GM06990 (cell line): ENCODE measurements at regions not wholly inside any gene's neighbourhood (a gene's known extent, or its start where the extent isn't known, plus 50 kb on each side); places are given as distances from the start of the nearest gene placed in this dataset.
"Not testable (repeated sequence)": the region's sequence is repeated elsewhere in the genome, so short reads cannot be mapped to it uniquely, and the experiment has no call there.

Experiments used
- DNase-seq: peaks from one replicate; pipeline ENCODE4 v3.0.0-alpha.2; 2011; ENCODE audit not compliant: insufficient read length; ENCODE audit errors: extremely low read depth
- H3K27me3 ChIP-seq: replicated peaks from 2 replicates; pipeline ENCODE4 v1.6.0; 2011; ENCODE audit warnings: low read length; ENCODE audit not compliant: control insufficient read depth, insufficient read depth
- H3K36me3 ChIP-seq: 2 replicates; pipeline ENCODE4 v1.5.1; 2011; ENCODE audit warnings: low read length; ENCODE audit not compliant: control insufficient read depth, insufficient read depth
- H3K4me3 ChIP-seq: replicated peaks from 2 replicates; pipeline ENCODE4 v1.5.1; 2011; ENCODE audit warnings: low read depth, mild to moderate bottlenecking, control low read depth, low read length
- TF ChIP-seq, protein P1 (sequence below): IDR thresholded peaks from 2 replicates; pipeline ENCODE4 v1.5.1; 2011; ENCODE audit warnings: low read length, control low read depth, mild to moderate bottlenecking, inconsistent platforms; ENCODE audit not compliant: insufficient read depth, poor library complexity, severe bottlenecking

DNA sequence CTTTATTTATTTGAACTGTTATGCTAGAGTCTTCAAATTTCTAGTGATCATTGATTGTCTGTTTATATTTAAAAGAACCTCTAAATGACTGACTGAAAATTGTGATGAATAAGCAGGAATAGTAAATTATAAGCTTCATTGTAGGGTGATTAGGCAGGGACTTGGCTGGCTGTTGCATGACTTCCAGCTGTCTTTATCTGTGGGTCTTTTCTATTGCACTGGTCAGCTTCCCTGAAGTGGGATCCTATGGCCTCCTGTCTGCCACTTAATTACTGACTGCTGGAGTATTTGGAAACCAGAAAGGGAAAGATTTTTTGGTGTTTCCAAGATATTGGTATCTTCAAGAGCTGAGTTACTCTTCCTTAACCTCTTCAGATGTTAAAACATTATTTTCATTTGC lies 123.0 kb upstream of the CCNH start:
- DNase-seq, result no peak
- H3K36me3 ChIP-seq, result no peaks in the 10 kb centered on the region
- TF ChIP-seq, protein P1, sequence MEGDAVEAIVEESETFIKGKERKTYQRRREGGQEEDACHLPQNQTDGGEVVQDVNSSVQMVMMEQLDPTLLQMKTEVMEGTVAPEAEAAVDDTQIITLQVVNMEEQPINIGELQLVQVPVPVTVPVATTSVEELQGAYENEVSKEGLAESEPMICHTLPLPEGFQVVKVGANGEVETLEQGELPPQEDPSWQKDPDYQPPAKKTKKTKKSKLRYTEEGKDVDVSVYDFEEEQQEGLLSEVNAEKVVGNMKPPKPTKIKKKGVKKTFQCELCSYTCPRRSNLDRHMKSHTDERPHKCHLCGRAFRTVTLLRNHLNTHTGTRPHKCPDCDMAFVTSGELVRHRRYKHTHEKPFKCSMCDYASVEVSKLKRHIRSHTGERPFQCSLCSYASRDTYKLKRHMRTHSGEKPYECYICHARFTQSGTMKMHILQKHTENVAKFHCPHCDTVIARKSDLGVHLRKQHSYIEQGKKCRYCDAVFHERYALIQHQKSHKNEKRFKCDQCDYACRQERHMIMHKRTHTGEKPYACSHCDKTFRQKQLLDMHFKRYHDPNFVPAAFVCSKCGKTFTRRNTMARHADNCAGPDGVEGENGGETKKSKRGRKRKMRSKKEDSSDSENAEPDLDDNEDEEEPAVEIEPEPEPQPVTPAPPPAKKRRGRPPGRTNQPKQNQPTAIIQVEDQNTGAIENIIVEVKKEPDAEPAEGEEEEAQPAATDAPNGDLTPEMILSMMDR, result no peak
- no peak overlapping the region for H3K4me3 ChIP-seq
- no peaks in the 10 kb centered on the region for H3K27me3 ChIP-seq

DNA sequence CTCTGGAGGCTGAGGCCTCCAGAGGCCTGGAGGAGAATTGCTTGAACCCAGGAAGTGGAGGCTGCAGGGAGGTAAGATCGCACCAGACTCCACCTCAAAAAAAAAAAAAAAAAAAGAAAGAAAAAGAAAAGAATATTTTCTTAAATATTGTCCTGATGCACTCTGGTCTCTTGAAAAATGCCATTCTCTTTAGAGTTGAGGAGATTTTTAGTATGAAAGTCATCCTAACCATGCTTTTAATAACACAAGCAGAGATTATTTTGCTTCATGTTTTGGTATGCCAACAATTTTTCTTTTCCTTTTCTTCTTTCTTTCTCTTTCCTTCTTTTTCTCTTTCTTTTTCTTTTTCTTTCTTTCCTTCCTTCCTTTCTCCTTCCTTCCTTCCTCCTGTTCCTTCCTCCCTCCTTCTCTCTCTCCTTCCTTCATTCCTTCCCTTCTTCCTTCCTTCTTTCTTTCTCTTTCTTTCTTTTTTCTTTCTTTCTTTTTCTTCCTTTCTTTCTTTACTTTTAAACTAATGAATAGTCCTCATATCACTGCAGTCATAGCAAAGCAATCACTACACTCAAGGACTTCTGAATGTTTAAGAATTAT lies 116.9 kb upstream of the CCNH start:
- Histone ChIP-seq H3K36me3 (no peaks in the 10 kb centered on the region), H3K27me3 (no peaks in the 10 kb centered on the region), H3K4me3 (no peak overlapping the region)
- DNase-seq, result no peak
- TF ChIP-seq, protein P1, result no peak

DNA sequence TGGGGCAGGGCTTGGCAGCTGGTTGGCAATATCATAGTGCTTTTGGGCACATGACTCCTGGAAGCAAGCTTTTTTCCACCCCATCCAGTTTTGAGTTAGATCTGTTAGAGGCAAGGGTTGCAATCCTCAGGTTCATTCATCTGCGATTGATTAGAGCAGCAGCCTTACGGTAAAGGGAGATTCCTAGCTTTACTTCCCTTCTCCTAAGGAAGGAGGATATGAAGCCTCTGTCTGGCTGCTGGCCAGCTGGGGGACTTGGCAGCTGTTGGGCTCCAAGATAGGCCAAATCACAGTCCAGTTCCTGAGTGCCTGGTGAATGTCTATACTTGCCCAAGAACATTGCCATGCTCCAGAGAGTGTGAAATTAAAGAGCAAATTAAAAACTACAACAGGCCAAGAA lies 113.4 kb upstream of the CCNH start:
- TF ChIP-seq, protein P1, result no peak
- Histone ChIP-seq H3K36me3 (no peaks in the 10 kb centered on the region), H3K27me3 (no peaks in the 10 kb centered on the region), H3K4me3 (no peak overlapping the region)
- no peak for DNase-seq

DNA sequence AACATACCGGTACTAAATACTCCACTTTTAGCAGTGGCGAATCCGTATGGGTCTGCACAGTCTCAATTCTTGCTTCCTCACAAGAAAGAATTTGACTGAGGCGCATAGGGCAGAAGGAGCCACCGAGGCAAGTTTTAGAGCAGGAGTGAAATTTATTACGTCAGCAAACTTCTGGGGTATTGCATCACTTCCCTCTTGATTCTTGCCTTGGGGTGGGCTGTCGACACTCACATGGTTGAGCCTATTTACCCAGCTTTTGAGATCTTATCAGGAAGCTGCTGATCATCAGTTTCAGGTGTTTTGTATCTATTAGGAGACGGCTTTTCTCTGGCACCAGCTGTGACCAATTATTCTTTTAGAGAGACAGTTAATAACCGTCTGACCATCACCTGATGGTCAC lies 111.5 kb upstream of the CCNH start:
- Histone ChIP-seq H3K27me3 (no peaks in the 10 kb centered on the region), H3K36me3 (no peaks in the 10 kb centered on the region), H3K4me3 (no peak overlapping the region)
- TF ChIP-seq, protein P1, result no peak
- no peak for DNase-seq

DNA sequence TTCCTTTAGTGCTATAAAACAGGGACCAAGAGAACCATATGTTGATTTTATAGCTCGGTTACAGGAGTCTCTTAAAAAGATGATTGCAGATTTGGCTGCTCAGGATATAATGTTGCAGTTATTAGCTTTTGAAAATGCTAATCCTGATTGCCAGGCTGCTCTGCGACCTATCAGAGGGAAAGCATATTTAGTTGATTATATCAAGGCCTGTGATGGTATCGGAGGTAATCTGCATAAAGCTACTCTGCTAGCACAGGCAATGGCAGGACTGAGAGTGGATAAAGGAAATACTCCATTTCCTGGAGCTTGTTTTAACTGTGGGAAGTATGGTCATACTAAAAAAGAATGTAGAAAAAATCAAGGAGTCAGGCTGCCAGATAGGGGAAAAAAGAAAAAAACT lies 99.0 kb upstream of the CCNH start:
- H3K36me3 ChIP-seq, DNase-seq, H3K4me3 ChIP-seq, H3K27me3 ChIP-seq: not testable (repeated sequence)

DNA sequence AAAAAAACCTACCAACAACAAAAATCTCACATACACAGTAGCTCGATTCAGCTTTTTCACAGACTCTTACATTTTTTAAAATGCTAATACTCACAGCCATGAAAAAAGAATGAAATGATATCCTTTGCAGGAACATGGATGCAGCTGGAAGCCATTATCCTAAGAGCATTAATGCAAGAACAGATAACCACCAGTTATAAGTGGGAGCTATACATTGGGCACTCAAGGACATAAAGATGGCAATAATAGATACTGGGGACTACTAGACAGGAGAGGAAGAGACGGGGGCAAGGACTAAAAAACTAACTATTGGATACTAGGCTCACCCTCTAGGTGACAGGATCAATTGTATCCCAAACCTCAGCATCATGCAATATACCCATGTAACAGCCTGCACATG lies 90.3 kb upstream of the CCNH start:
- Histone ChIP-seq H3K4me3 (no peak overlapping the region), H3K27me3 (no peaks in the 10 kb centered on the region), H3K36me3 (no peaks in the 10 kb centered on the region)
- TF ChIP-seq, protein P1, result no peak
- DNase-seq, result no peak
